Activated CD4-positive, alpha-beta T cell treated with anti-CD3 and anti-CD28 coated beads, Interleukin-2, amount 50 U/mL, for 16 hours (primary cell): ENCODE measurements at regions not wholly inside any gene's neighbourhood (a gene's known extent, or its start where the extent isn't known, plus 50 kb on each side); places are given as distances from the start of the nearest gene placed in this dataset.

Experiments used
- DNase-seq: peaks from one replicate; pipeline ENCODE4 v3.0.0-alpha.2; 2020

- no peak for DNase-seq
These were observed 77.6 kb downstream of the PCDH1 start for GRCh38 chr5:141800617-141801016.

- no peak for DNase-seq
These were observed 78.6 kb downstream of the PCDH1 start for GRCh38 chr5:141799507-141800167.

GRCh38 chr5:141797425-141797824 is 80.8 kb downstream of the PCDH1 start:
- DNase-seq, result no peak

- no peak for DNase-seq
These were observed 82.8 kb downstream of the PCDH1 start for GRCh38 chr5:141795421-141795820.

GRCh38 chr5:141793881-141794280 is 84.3 kb downstream of the PCDH1 start:
- DNase-seq, result no peak

- DNase-seq, result no peak
These were observed 84.8 kb downstream of the PCDH1 start for GRCh38 chr5:141793403-141793802.

GRCh38 chr5:141790630-141791029 is 87.6 kb downstream of the PCDH1 start:
- no peak for DNase-seq

- DNase-seq, result no peak
These were observed 88.9 kb downstream of the PCDH1 start for GRCh38 chr5:141789330-141789729.

GRCh38 chr5:141788296-141788970 is 89.8 kb downstream of the PCDH1 start:
- DNase-seq, result no peak

- DNase-seq, result no peak
These were observed 90.8 kb downstream of the PCDH1 start for GRCh38 chr5:141787376-141787775.

- DNase-seq, result no peak
These were observed 91.5 kb downstream of the PCDH1 start for GRCh38 chr5:141786700-141787099.

GRCh38 chr5:141785711-141786110 is 92.5 kb downstream of the PCDH1 start:
- DNase-seq, result no peak

- no peak for DNase-seq
These were observed 93.1 kb downstream of the PCDH1 start for GRCh38 chr5:141785135-141785534.

- DNase-seq, result no peak
These were observed 93.7 kb downstream of the PCDH1 start for GRCh38 chr5:141784529-141784928.

- DNase-seq, result no peak
These were observed 94.3 kb downstream of the PCDH1 start for GRCh38 chr5:141783947-141784296.

GRCh38 chr5:141783005-141783946 is 94.9 kb downstream of the PCDH1 start:
- no peak for DNase-seq

GRCh38 chr5:141781910-141782309 is 96.3 kb downstream of the PCDH1 start:
- no peak for DNase-seq

GRCh38 chr5:141780952-141781781 is 97.0 kb downstream of the PCDH1 start:
- peak; percentile 6 for DNase-seq

GRCh38 chr5:141780240-141780951 is 97.8 kb downstream of the PCDH1 start:
- no peak for DNase-seq

- no peak for DNase-seq
These were observed 97.5 kb upstream of the ARAP3 start for GRCh38 chr5:141779503-141779973.

- no peak for DNase-seq
These were observed 96.7 kb upstream of the ARAP3 start for GRCh38 chr5:141778683-141779082.

- DNase-seq, result no peak
These were observed 96.2 kb upstream of the ARAP3 start for GRCh38 chr5:141778206-141778605.
